Tongue (tissue), 1 donor: ENCODE measurements at regions not wholly inside any gene's neighbourhood (a gene's known extent, or its start where the extent isn't known, plus 50 kb on each side); places are given as distances from the start of the nearest gene placed in this dataset.

Experiments
- DNase-seq: peaks from one replicate; pipeline ENCODE4 v3.0.0-alpha.2; 2015

- no peak for DNase-seq
Observed at GRCh38 chr7:54847921-54848320, 88.9 kb upstream of the SEC61G start.

GRCh38 chr7:54856856-54857255 lies 97.8 kb upstream of the SEC61G start:
- no peak for DNase-seq

GRCh38 chr7:54857294-54857693 lies 98.3 kb upstream of the SEC61G start:
- DNase-seq = no peak

- DNase-seq = no peak
Observed at GRCh38 chr7:54858008-54858692, 99.1 kb upstream of the SEC61G start.

- DNase-seq = no peak
Observed at GRCh38 chr7:54859066-54859465, 100.1 kb upstream of the SEC61G start.

- DNase-seq = no peak
Observed at GRCh38 chr7:54859545-54859944, 100.5 kb upstream of the SEC61G start.

- no peak for DNase-seq
Observed at GRCh38 chr7:54860003-54860775, 101.2 kb upstream of the SEC61G start.

GRCh38 chr7:54860843-54861242 lies 101.8 kb upstream of the SEC61G start:
- no peak for DNase-seq

GRCh38 chr7:54864663-54865062 lies 105.7 kb upstream of the SEC61G start:
- no peak for DNase-seq

- no peak for DNase-seq
Observed at GRCh38 chr7:54869523-54869922, 110.5 kb upstream of the SEC61G start.

- no peak for DNase-seq
Observed at GRCh38 chr7:54874804-54875203, 115.8 kb upstream of the SEC61G start.

GRCh38 chr7:54877683-54878082 lies 118.7 kb upstream of the SEC61G start:
- DNase-seq = no peak

- no peak for DNase-seq
Observed at GRCh38 chr7:54878339-54878738, 119.3 kb upstream of the SEC61G start.

- DNase-seq = no peak
Observed at GRCh38 chr7:54879776-54880175, 120.8 kb upstream of the SEC61G start.

- no peak for DNase-seq
Observed at GRCh38 chr7:54880326-54880989, 121.4 kb upstream of the SEC61G start.

GRCh38 chr7:54881816-54882520 lies 123.0 kb upstream of the SEC61G start:
- no peak for DNase-seq

- no peak for DNase-seq
Observed at GRCh38 chr7:54882694-54883093, 123.7 kb upstream of the SEC61G start.

GRCh38 chr7:54883576-54883975 lies 124.6 kb upstream of the SEC61G start:
- no peak for DNase-seq

- DNase-seq = no peak
Observed at GRCh38 chr7:54885285-54885684, 126.3 kb upstream of the SEC61G start.

- DNase-seq = peak; percentile 61
Observed at GRCh38 chr7:54888067-54888733, 129.2 kb upstream of the SEC61G start.

GRCh38 chr7:54888734-54889082 lies 129.7 kb upstream of the SEC61G start:
- DNase-seq = no peak

GRCh38 chr7:54897891-54898290 lies 120.9 kb upstream of the EGFR start:
- DNase-seq = no peak
